GM21390 (cell line): ENCODE measurements at regions not wholly inside any gene's neighbourhood (a gene's known extent, or its start where the extent isn't known, plus 50 kb on each side); places are given as distances from the start of the nearest gene placed in this dataset.
"Not testable (repeated sequence)": the region's sequence is repeated elsewhere in the genome, so short reads cannot be mapped to it uniquely, and the experiment has no call there.

Experiments used
- ATAC-seq: cut with Tn5 transposase; IDR thresholded peaks from one replicate; pipeline ENCODE4 v1.9.1; 2021; ENCODE audit not compliant: unreplicated experiment

GRCh38 chr2:75389271-75389670 lies 171.5 kb downstream of the EVA1A start:
- ATAC-seq = no peak

GRCh38 chr2:75381032-75381431 lies 179.7 kb downstream of the EVA1A start:
- no peak for ATAC-seq

GRCh38 chr2:75379476-75380210 lies 180.3 kb upstream of the TACR1 start:
- ATAC-seq = no peak

GRCh38 chr2:75375646-75376582 lies 176.6 kb upstream of the TACR1 start:
- no peak for ATAC-seq

GRCh38 chr2:75374414-75374957 lies 175.2 kb upstream of the TACR1 start:
- ATAC-seq = not testable (repeated sequence)

GRCh38 chr2:75367401-75367800 lies 168.1 kb upstream of the TACR1 start:
- no peak for ATAC-seq

GRCh38 chr2:75361486-75361885 lies 162.2 kb upstream of the TACR1 start:
- no peak for ATAC-seq

- ATAC-seq = no peak
Observed at GRCh38 chr2:75360945-75361344, 161.6 kb upstream of the TACR1 start.

- ATAC-seq = no peak
Observed at GRCh38 chr2:75356865-75357264, 157.5 kb upstream of the TACR1 start.

- ATAC-seq = no peak
Observed at GRCh38 chr2:75353131-75353530, 153.8 kb upstream of the TACR1 start.

- ATAC-seq = no peak
Observed at GRCh38 chr2:75348307-75348706, 149.0 kb upstream of the TACR1 start.

GRCh38 chr2:75344146-75344545 lies 144.8 kb upstream of the TACR1 start:
- no peak for ATAC-seq

GRCh38 chr2:75342504-75343175 lies 143.3 kb upstream of the TACR1 start:
- ATAC-seq = peak; percentile 79

GRCh38 chr2:75340560-75340959 lies 141.2 kb upstream of the TACR1 start:
- no peak for ATAC-seq

- no peak for ATAC-seq
Observed at GRCh38 chr2:75338461-75338860, 139.1 kb upstream of the TACR1 start.

GRCh38 chr2:75337619-75338018 lies 138.3 kb upstream of the TACR1 start:
- no peak for ATAC-seq

GRCh38 chr2:75337016-75337415 lies 137.7 kb upstream of the TACR1 start:
- no peak for ATAC-seq

- ATAC-seq = no peak
Observed at GRCh38 chr2:75336451-75336850, 137.1 kb upstream of the TACR1 start.

- no peak for ATAC-seq
Observed at GRCh38 chr2:75334076-75334475, 134.8 kb upstream of the TACR1 start.

- no peak for ATAC-seq
Observed at GRCh38 chr2:75333646-75334045, 134.3 kb upstream of the TACR1 start.

- ATAC-seq = no peak
Observed at GRCh38 chr2:75328156-75328555, 128.8 kb upstream of the TACR1 start.
